HG02759 (cell line): ENCODE measurements at regions not wholly inside any gene's neighbourhood (a gene's known extent, or its start where the extent isn't known, plus 50 kb on each side); places are given as distances from the start of the nearest gene placed in this dataset.

Experiments
- ATAC-seq: cut with Tn5 transposase; IDR thresholded peaks from one replicate; pipeline ENCODE4 v1.9.1; 2021; ENCODE audit warnings: mild to moderate bottlenecking, moderate library complexity; ENCODE audit not compliant: unreplicated experiment

GRCh38 chr15:37253877-37254276 lies 153.5 kb upstream of the MEIS2 start:
- no peak for ATAC-seq

- no peak for ATAC-seq
Measured at GRCh38 chr15:37260255-37260654, 159.9 kb upstream of the MEIS2 start.

GRCh38 chr15:37261685-37262084 lies 161.3 kb upstream of the MEIS2 start:
- no peak for ATAC-seq

GRCh38 chr15:37262922-37263608 lies 162.7 kb upstream of the MEIS2 start:
- ATAC-seq = no peak

- ATAC-seq = no peak
Measured at GRCh38 chr15:37289109-37289765, 188.9 kb upstream of the MEIS2 start.

- ATAC-seq = no peak
Measured at GRCh38 chr15:37291920-37292319, 191.6 kb upstream of the MEIS2 start.

- ATAC-seq = no peak
Measured at GRCh38 chr15:37298271-37298670, 197.9 kb upstream of the MEIS2 start.

GRCh38 chr15:37339437-37339836 lies 239.1 kb upstream of the MEIS2 start:
- ATAC-seq = no peak

GRCh38 chr15:37339856-37340255 lies 239.5 kb upstream of the MEIS2 start:
- ATAC-seq = no peak

GRCh38 chr15:37340438-37340837 lies 240.1 kb upstream of the MEIS2 start:
- no peak for ATAC-seq

GRCh38 chr15:37359101-37359892 lies 258.9 kb upstream of the MEIS2 start:
- no peak for ATAC-seq

- no peak for ATAC-seq
Measured at GRCh38 chr15:37359893-37360290, 259.5 kb upstream of the MEIS2 start.

- no peak for ATAC-seq
Measured at GRCh38 chr15:37360724-37361123, 260.4 kb upstream of the MEIS2 start.

GRCh38 chr15:37361621-37362020 lies 261.3 kb upstream of the MEIS2 start:
- ATAC-seq = no peak

GRCh38 chr15:37362414-37362813 lies 262.1 kb upstream of the MEIS2 start:
- no peak for ATAC-seq

GRCh38 chr15:37368961-37369360 lies 268.6 kb upstream of the MEIS2 start:
- no peak for ATAC-seq

GRCh38 chr15:37370941-37371340 lies 270.6 kb upstream of the MEIS2 start:
- no peak for ATAC-seq

- ATAC-seq = no peak
Measured at GRCh38 chr15:37372064-37372463, 271.7 kb upstream of the MEIS2 start.

- no peak for ATAC-seq
Measured at GRCh38 chr15:37375519-37375918, 275.2 kb upstream of the MEIS2 start.

GRCh38 chr15:37377428-37377827 lies 277.1 kb upstream of the MEIS2 start:
- no peak for ATAC-seq

- no peak for ATAC-seq
Measured at GRCh38 chr15:37394402-37395099, 294.2 kb upstream of the MEIS2 start.
